ENCODE measurements at regions not wholly inside any gene's neighbourhood (a gene's known extent, or its start where the extent isn't known, plus 50 kb on each side); places are given as distances from the start of the nearest gene placed in this dataset.

DNA sequence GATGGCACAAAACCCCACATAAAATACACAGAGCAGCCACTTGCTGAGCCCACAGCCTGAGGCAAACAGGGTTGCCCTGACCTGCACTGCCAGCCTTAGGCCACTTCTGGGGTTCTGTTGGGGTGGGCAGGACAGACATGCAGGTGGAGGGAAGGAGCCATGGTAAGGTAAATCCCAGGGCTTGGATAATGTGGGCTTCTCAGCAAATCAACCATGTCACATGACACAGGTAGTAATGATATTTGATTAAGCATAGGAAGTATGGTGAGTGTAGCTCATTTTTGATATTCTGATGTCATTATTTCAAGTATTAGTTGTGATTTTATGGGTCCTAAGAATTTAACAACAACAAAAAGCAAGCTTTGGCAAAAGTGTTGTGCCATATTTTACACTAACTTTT lies 124.6 kb downstream of the FOXA2 start:
- DNase-seq (ENCODE audit: low spot score) (no peak), ATAC-seq (no peak)
- H3K4me1 Mint-ChIP-seq = peaks cover 41% of the 10 kb centered on the region
- no peak overlapping the region for H3K27ac Mint-ChIP-seq
- H3K4me3 Mint-ChIP-seq = no peak overlapping the region
- CTCF ChIA-PET = no interaction called here
- H3K9me3 Mint-ChIP-seq = no peaks in the 10 kb centered on the region
- no peaks in the 10 kb centered on the region for H3K36me3 Mint-ChIP-seq
- H3K27me3 Mint-ChIP-seq (ENCODE audit: low read depth) = peaks cover 96% of the 10 kb centered on the region
- TF ChIP-seq SOX15 (CRISPR knock-in tag; IDR thresholded peaks at IDR 0.05) (no peak), ETV6 (CRISPR knock-in tag; IDR thresholded peaks at IDR 0.05) (no peak), MYBL2 (CRISPR knock-in tag; IDR thresholded peaks at IDR 0.05) (no peak), FOXK1 (CRISPR knock-in tag; IDR thresholded peaks at IDR 0.05) (no peak), GRHL2 (CRISPR knock-in tag; IDR thresholded peaks at IDR 0.05; ENCODE audit: insufficient replicate concordance, severe bottlenecking) (no peak), CREM (CRISPR knock-in tag; IDR thresholded peaks at IDR 0.05) (no peak), JUN (CRISPR knock-in tag; IDR thresholded peaks at IDR 0.05) (no peak), KAT7 (CRISPR knock-in tag; IDR thresholded peaks at IDR 0.05; ENCODE audit: borderline replicate concordance) (no peak), OVOL2 (CRISPR knock-in tag; IDR thresholded peaks at IDR 0.05; ENCODE audit: borderline replicate concordance) (no peak), GTF2I (CRISPR knock-in tag; conservative IDR thresholded peaks at IDR 0.05) (no peak), TEAD4 (CRISPR knock-in tag; IDR thresholded peaks at IDR 0.05) (no peak), GABPB1 (CRISPR knock-in tag; IDR thresholded peaks at IDR 0.05) (no peak), TEAD1 (CRISPR knock-in tag; IDR thresholded peaks at IDR 0.05) (no peak), ZBTB21 (CRISPR knock-in tag; IDR thresholded peaks at IDR 0.05; ENCODE audit: borderline replicate concordance) (no peak), PRRX2 (CRISPR knock-in tag; IDR thresholded peaks at IDR 0.05) (no peak)
- TF ChIP-seq, protein P1, sequence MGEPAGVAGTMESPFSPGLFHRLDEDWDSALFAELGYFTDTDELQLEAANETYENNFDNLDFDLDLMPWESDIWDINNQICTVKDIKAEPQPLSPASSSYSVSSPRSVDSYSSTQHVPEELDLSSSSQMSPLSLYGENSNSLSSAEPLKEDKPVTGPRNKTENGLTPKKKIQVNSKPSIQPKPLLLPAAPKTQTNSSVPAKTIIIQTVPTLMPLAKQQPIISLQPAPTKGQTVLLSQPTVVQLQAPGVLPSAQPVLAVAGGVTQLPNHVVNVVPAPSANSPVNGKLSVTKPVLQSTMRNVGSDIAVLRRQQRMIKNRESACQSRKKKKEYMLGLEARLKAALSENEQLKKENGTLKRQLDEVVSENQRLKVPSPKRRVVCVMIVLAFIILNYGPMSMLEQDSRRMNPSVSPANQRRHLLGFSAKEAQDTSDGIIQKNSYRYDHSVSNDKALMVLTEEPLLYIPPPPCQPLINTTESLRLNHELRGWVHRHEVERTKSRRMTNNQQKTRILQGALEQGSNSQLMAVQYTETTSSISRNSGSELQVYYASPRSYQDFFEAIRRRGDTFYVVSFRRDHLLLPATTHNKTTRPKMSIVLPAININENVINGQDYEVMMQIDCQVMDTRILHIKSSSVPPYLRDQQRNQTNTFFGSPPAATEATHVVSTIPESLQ (CRISPR knock-in tag; IDR thresholded peaks at IDR 0.05) = no peak
- TF ChIP-seq, protein P2, sequence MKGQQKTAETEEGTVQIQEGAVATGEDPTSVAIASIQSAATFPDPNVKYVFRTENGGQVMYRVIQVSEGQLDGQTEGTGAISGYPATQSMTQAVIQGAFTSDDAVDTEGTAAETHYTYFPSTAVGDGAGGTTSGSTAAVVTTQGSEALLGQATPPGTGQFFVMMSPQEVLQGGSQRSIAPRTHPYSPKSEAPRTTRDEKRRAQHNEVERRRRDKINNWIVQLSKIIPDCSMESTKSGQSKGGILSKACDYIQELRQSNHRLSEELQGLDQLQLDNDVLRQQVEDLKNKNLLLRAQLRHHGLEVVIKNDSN (CRISPR knock-in tag; IDR thresholded peaks at IDR 0.05) = no peak
- TF ChIP-seq, protein P3, sequence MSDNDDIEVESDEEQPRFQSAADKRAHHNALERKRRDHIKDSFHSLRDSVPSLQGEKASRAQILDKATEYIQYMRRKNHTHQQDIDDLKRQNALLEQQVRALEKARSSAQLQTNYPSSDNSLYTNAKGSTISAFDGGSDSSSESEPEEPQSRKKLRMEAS (CRISPR knock-in tag; IDR thresholded peaks at IDR 0.05) = no peak
- TF ChIP-seq, protein P4, sequence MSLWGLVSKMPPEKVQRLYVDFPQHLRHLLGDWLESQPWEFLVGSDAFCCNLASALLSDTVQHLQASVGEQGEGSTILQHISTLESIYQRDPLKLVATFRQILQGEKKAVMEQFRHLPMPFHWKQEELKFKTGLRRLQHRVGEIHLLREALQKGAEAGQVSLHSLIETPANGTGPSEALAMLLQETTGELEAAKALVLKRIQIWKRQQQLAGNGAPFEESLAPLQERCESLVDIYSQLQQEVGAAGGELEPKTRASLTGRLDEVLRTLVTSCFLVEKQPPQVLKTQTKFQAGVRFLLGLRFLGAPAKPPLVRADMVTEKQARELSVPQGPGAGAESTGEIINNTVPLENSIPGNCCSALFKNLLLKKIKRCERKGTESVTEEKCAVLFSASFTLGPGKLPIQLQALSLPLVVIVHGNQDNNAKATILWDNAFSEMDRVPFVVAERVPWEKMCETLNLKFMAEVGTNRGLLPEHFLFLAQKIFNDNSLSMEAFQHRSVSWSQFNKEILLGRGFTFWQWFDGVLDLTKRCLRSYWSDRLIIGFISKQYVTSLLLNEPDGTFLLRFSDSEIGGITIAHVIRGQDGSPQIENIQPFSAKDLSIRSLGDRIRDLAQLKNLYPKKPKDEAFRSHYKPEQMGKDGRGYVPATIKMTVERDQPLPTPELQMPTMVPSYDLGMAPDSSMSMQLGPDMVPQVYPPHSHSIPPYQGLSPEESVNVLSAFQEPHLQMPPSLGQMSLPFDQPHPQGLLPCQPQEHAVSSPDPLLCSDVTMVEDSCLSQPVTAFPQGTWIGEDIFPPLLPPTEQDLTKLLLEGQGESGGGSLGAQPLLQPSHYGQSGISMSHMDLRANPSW (CRISPR knock-in tag; conservative IDR thresholded peaks at IDR 0.05; ENCODE audit: low read depth) = no peak
- TF ChIP-seq, protein P5, sequence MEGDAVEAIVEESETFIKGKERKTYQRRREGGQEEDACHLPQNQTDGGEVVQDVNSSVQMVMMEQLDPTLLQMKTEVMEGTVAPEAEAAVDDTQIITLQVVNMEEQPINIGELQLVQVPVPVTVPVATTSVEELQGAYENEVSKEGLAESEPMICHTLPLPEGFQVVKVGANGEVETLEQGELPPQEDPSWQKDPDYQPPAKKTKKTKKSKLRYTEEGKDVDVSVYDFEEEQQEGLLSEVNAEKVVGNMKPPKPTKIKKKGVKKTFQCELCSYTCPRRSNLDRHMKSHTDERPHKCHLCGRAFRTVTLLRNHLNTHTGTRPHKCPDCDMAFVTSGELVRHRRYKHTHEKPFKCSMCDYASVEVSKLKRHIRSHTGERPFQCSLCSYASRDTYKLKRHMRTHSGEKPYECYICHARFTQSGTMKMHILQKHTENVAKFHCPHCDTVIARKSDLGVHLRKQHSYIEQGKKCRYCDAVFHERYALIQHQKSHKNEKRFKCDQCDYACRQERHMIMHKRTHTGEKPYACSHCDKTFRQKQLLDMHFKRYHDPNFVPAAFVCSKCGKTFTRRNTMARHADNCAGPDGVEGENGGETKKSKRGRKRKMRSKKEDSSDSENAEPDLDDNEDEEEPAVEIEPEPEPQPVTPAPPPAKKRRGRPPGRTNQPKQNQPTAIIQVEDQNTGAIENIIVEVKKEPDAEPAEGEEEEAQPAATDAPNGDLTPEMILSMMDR (IDR thresholded peaks at IDR 0.05) = no peak
- POLR2A ChIA-PET = no interaction called here

DNA sequence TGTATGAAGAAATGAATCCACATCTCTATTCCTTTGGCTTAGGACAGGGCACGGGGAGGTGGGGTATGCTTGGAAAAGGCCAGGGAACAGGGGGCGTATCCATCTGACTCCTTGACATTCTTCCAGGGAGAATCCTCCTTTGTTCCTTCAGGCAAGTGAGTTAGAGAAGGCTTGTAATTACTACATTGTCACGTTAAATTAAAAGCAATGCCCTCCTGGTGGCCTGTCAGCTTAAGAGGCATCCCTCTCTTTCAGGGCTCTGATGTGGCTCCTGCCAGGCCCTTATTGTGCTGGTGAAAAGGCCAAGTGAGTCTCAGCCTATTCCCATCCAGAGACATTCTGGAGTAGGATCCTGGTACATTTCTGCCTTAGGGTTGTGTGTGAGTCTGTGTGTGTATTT lies 128.3 kb downstream of the FOXA2 start:
- ATAC-seq = peak; percentile 94
- H3K36me3 Mint-ChIP-seq = no peaks in the 10 kb centered on the region
- ChIA-PET CTCF (interaction anchor here (1.0 kb wide), 1 partner anchor 17 kb away, joined by 3 read pairs; no protein-coding TSS in a partner anchor), POLR2A (no interaction called here)
- no peaks in the 10 kb centered on the region for H3K9me3 Mint-ChIP-seq
- H3K4me1 Mint-ChIP-seq = peaks cover 25% of the 10 kb centered on the region
- no peak overlapping the region for H3K27ac Mint-ChIP-seq
- peaks cover 96% of the 10 kb centered on the region for H3K27me3 Mint-ChIP-seq (ENCODE audit: low read depth)
- DNase-seq (ENCODE audit: low spot score) = no peak
- no peak overlapping the region for H3K4me3 Mint-ChIP-seq
- TF ChIP-seq, protein P2 (CRISPR knock-in tag; IDR thresholded peaks at IDR 0.05) = no peak
- TF ChIP-seq, protein P6, sequence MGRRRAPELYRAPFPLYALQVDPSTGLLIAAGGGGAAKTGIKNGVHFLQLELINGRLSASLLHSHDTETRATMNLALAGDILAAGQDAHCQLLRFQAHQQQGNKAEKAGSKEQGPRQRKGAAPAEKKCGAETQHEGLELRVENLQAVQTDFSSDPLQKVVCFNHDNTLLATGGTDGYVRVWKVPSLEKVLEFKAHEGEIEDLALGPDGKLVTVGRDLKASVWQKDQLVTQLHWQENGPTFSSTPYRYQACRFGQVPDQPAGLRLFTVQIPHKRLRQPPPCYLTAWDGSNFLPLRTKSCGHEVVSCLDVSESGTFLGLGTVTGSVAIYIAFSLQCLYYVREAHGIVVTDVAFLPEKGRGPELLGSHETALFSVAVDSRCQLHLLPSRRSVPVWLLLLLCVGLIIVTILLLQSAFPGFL (CRISPR knock-in tag; IDR thresholded peaks at IDR 0.05; ENCODE audit: borderline replicate concordance) = no peak
- TF ChIP-seq ZBTB21 (CRISPR knock-in tag; IDR thresholded peaks at IDR 0.05; ENCODE audit: borderline replicate concordance) = no peak
- TF ChIP-seq, protein P7, sequence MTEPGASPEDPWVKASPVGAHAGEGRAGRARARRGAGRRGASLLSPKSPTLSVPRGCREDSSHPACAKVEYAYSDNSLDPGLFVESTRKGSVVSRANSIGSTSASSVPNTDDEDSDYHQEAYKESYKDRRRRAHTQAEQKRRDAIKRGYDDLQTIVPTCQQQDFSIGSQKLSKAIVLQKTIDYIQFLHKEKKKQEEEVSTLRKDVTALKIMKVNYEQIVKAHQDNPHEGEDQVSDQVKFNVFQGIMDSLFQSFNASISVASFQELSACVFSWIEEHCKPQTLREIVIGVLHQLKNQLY (CRISPR knock-in tag; IDR thresholded peaks at IDR 0.05) = no peak
- no peak for TF ChIP-seq JAZF1 (CRISPR knock-in tag; IDR thresholded peaks at IDR 0.05)
- TF ChIP-seq FOXK1 (CRISPR knock-in tag; IDR thresholded peaks at IDR 0.05) = no peak
- TF ChIP-seq, protein P4 (CRISPR knock-in tag; conservative IDR thresholded peaks at IDR 0.05; ENCODE audit: low read depth) = no peak
